ENCODE measurements at regions not wholly inside any gene's neighbourhood (a gene's known extent, or its start where the extent isn't known, plus 50 kb on each side); places are given as distances from the start of the nearest gene placed in this dataset.

GRCh38 chr21:19076031-19076430 lies 672.4 kb upstream of the TMPRSS15 start:
- TF ChIP-seq POLR2A (IDR thresholded peaks at IDR 0.05) (no peak), CTCF (IDR thresholded peaks at IDR 0.05 in 4 of 5, conservative IDR thresholded peaks at IDR 0.05 in 1 of 5) (no peak)

Measured in gastrocnemius medialis (tissue), 4 donors.